GM21619 (cell line): ENCODE measurements at regions not wholly inside any gene's neighbourhood (a gene's known extent, or its start where the extent isn't known, plus 50 kb on each side); places are given as distances from the start of the nearest gene placed in this dataset.

ENCODE experiments used
- ATAC-seq: cut with Tn5 transposase; IDR thresholded peaks from one replicate; pipeline ENCODE4 v1.9.1; 2021; ENCODE audit not compliant: unreplicated experiment

DNA sequence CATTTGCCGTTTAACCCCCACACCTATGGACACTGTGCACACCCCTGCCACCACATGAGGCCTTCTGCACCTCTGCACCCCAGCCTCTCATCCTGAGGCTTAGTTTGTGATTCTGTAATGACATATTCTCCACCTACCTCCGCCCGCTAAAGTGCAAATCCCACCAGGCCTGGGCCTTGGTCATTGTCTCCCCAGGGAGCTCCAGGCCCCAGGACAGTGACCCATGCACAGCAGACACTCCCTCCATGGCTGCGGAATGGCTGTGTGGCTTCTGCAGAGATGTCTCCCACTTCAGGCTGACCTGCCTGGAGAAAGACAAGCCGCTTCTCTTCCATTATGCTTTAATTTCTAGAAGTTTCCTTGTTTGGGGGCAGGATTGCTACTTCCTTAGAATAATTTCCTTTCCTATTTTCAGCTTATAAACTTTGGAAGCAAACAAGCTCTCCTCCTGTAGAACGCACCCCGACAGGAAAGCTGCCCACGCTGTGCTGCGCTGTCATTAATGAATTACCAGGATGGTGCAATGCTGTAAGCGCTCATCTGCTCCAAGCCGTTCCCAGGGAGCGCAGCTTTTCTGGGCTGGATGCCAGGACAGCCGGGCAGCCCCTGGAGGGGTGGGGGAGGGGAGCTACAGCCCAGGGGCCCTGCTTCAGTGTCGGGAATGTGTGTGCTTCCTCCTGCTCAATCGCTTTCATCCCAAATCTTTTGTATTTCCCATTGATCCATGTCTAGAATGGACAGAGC, 618.0 kb downstream of the BRD1 start:
- no peak for ATAC-seq

GRCh38 chr22:49208768-49209252, 618.9 kb downstream of the BRD1 start:
- ATAC-seq: no peak

DNA sequence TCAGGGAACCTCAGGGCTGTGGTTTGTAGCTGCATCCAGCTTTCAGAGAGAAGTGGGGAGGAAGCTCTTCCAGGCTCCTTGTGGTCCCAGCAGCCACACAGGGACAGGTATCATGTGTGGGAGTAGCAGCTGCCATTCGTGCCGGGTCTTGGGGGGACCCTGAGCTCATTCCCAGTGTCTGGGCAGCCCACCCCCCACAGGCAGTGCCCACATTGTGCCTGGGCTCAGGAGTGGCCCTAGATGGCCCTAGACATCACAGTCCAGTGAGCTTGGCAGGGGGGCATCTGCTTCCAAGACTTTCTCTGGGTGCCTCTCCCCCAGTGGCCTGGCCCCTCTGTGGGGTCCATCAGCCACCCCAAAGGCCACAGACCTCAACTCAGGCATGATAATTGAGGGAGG, 619.7 kb downstream of the BRD1 start:
- no peak for ATAC-seq

GRCh38 chr22:49207008-49208003, 620.4 kb downstream of the BRD1 start:
- no peak for ATAC-seq

DNA sequence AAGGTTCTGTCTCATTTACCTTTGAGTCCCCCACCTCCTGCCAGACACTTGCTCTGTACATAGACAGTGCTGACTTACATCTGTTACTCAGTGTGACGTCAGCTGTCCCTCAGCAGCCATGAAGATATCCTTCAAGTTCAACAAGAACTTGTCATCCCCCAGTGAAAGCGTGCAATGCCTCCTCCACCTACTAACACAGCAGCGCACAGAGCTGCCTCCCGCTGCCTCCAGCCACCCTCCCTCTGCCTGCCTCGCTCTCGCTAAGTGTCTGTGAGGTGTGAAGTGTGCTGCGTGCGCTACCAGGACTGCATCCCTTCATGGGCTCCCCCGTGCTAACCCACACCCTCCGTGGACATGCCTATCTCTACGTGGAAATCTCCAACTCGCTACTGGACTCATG, 621.4 kb downstream of the BRD1 start:
- no peak for ATAC-seq

DNA sequence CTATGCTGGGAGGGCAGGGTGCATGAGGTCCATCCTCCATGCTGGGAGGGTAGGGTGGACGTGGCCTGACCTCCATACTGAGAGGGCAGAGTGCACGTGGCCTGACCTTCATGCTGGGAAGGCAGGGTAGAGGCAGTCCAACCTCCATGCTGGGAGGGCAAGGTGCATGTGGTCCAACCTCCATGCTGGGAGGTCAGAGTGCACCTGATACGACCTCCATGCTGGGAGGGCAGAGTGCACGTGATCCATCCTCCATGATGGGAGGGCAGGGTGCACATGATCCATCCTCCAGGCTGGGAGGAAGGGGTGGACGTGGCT, 622.2 kb downstream of the BRD1 start:
- ATAC-seq: no peak

DNA sequence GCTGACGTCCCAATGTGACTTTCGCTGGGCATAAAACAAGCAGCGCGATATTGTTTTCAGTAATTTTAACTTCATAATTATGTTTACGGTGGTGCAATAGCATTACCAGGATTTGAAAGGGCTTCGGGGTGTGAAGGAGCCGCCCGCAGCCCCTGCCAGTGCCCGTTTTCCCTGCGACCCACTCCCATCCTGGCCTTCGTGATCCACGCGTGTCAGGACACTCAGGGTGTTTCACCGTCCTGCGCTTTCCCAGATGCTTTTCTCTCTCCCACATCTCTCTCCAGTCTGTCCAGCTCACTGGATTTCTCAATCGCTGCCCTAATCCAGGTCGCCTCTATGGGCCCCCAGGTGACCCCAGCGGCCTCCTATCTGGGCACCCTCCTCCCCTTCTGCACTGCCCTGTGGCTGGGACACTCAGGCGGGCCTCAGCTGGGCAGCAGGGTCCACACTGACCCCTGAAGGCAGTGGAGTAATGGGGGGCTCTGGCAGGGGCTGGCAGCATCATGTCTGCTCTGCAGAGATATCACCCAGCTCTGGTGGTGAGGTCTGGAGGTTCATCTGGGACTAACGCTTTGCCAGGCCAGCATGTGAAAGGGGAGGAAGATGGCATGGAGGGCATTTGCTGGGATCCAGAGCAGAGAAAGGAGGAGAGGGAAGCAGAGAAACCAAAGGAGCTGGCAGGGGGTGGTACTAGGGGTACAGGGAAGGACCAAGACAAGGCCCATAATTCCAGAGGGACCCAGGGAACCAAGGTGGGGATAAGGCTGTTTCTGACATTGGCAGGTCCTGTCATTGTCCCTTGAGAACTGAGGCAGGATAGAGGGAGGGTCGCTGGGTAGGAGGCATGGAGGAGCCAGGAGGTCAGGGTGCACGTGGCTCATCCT, 622.8 kb downstream of the BRD1 start:
- ATAC-seq: no peak

DNA sequence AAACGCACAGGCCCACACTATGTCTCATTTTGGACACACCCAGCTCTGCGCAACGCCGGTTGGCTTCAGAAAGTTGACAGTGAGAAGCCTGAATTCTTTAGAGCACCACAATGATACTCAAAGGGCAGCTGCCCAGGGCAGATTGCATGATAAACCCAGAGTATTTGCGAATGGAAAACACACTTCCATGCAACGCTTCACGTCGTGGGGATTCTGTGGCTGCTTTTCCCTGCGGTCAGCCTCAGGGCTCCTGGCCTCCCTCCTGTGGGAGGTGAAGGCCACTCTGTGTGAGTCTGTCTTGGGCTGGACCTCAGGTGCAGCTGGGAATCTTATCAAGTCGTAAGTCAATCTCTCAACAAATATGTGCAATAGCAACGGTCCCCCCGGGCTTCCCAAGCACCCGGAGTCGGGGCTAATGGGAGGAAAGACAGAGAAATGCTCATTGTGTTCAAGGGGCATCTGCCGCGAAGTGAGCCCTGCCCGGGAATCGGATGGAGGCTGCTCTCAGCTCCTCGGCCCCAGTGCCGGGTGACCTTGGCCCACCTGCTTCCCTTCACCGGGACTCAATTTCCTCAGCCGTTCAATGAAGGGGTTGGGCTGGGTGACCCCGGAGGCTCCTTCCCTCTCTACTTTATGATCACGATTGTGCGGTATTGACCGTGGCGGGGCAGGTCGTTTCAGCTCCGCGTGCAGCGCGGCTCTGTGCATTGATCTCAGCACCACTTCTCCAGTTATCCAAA, 623.6 kb downstream of the BRD1 start:
- ATAC-seq: no peak

DNA sequence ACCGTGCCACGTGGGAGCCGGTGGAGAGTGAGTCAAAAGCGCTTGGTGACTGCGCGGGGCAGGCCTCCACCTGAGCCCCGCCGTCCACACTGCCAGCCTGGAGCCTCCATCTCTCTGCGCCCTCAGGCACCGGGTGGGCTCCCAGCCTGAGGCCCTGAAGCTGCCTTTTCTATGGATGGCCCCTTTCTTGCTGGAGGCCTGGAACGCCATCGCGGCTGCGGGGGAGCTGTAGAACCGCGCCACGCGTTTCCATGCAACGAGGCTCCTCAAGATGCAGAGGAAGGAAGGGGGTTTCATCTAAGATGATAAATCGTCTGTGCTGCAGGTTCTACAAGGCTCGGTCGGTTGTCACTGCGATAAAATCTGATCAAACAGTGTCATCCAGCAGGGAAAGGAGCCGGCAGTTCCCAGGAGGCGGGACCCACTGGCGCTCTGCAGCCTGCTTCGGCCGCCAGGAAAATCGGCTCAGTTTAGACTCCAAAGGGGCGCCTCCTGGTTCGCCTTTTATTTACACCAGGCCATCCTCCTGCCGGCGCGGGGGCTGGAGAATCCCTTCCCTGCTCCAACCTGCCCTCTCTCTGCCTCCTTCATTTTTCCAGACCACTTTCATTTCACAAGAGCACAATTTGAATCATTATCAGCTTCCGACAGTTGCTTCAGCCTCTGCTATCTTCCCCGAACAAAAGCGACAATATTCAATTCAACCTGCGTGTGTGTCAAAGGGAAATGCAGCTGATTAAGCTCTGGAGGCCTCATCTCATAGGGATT, 624.4 kb downstream of the BRD1 start:
- no peak for ATAC-seq

DNA sequence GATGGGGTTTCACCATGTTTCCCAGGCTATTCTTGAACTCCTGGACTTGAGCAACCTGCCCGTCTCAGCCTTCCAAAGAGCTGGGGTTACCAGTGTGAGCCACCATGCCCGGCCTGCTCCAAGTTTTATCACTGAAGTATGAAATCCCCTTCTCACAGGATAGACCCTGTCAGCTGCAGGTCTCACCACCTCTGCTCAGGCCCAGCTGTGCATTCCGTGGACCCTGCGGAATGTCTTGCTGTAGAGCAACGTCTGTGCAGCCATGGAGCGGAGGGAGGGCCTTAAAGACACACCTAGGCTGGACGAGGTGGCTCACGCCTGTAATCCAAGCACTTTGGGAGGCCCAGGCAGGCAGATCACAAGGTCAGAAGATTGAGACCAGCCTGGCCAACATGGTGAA, 625.4 kb downstream of the BRD1 start:
- no peak for ATAC-seq

DNA sequence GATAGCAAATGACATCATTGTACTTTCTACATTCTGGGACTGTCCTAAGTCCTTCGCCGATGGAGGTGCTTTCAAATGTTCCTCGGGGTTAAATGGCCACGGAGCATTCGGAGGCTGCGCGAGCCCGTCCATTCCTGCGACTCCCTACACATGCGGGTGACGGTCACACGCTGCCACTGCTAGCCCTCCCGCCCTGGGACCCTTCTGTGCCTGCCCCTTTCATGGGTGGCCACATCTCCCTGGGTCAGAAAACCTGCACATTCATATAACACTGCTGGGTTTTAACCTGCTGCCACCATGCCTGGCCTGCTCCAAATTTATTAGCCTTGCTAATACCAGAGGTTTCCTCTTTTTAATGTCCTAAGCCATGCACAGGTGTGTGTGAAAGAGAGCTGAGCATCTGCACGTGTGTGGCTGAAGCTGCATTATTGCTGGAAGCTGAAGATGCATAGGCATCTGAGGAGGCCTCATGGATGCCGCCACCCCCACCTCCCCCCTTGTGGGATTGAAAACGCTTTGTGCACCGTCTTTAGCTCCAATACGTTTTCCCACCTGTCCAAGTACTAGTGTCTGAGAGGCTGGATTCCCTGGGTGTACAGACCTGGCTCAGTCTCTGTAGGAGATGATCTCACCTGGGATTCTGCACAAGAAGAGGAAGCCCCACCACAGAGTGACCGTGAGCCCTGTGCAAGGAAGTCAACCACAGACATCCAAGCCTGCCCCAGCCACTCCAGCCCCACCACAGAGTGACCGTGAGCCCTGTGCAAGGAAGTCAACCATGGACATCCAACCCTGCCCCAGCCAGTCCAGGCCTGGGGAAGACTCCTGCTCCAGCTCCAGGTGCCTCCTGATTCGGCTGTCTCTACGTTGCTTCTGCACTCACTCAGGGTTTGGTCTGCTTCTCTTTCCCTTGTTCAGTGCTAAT, 626.4 kb downstream of the BRD1 start:
- ATAC-seq: no peak

- ATAC-seq: no peak
Measured at GRCh38 chr22:49199224-49199623, 628.4 kb downstream of the BRD1 start.

- ATAC-seq: no peak
Measured at GRCh38 chr22:49198705-49199084, 629.0 kb downstream of the BRD1 start.

- no peak for ATAC-seq
Measured at GRCh38 chr22:49197986-49198704, 629.5 kb downstream of the BRD1 start.

DNA sequence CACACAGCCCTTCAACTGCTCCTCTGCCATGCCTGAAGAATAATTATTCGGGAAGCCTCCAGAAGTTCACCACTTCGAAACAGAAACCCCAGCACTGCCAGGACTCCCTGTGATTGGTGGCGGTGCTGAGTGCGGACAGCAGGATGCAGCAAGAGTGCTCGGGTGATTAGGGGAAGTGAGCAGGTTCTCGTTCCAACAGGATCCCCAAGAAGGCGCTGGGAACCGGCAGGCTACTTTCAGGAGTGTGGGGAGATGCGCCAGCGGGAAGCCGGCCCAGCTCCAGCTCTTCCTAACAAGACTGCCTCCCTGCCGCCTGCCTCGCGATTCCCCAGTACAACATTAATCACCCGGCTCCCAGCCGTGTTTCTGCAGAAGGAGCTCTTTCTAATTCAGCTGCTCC, 630.2 kb downstream of the BRD1 start:
- no peak for ATAC-seq

DNA sequence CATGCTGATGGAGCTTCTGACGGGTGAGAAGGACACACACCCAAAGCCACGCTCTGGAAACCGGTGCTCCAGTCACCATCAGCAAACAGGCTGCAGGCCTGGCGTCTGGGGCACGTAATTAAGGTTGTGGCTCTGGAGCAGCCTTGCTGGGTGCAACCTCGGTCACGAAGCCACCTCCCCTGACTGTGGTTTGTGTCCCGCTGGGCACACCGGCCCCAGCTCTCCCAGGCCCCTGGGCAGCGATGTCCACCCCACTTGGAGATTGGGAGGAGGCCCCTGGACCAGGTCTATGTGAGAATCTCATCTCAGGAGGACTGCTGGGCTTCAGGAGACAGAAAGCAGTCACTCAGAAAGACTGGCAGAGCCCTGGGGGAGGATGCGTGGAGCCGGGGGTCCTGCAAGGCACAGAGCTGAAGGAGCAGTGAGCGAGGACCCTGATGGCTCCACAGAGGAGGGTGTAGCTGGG, 631.6 kb downstream of the BRD1 start:
- no peak for ATAC-seq

- ATAC-seq: no peak
Measured at GRCh38 chr22:49195636-49196035, 632.0 kb downstream of the BRD1 start.

GRCh38 chr22:49193901-49194465, 633.7 kb downstream of the BRD1 start:
- ATAC-seq: no peak
